ENCODE measurements at regions not wholly inside any gene's neighbourhood (a gene's known extent, or its start where the extent isn't known, plus 50 kb on each side); places are given as distances from the start of the nearest gene placed in this dataset.

- TF ChIP-seq CTCF (conservative IDR thresholded peaks at IDR 0.05; ENCODE audit: low read depth, low read length) (no peak), POLR2A (IDR thresholded peaks at IDR 0.05; ENCODE audit: low read depth, low read length) (no peak)
These were observed 380.5 kb downstream of the VRK1 start for GRCh38 chr14:97177635-97178034.

Measured in IMR-90 (cell line).